ENCODE measurements at regions not wholly inside any gene's neighbourhood (a gene's known extent, or its start where the extent isn't known, plus 50 kb on each side); places are given as distances from the start of the nearest gene placed in this dataset.

DNA sequence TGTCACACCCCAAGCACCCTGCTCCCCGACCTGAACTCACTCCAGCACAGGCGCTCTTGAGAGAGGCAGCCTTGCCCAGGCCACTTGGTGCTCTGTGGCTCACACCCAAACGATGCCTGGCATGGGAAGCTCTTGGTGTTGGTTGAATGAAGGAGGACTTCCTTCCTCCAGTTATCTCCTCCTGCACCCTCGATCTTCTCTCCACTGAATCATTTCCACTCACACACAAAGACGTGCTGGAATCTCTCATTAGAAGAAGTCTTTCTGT lies 90.5 kb upstream of the TRIM2 start:
- TF ChIP-seq, protein P1, sequence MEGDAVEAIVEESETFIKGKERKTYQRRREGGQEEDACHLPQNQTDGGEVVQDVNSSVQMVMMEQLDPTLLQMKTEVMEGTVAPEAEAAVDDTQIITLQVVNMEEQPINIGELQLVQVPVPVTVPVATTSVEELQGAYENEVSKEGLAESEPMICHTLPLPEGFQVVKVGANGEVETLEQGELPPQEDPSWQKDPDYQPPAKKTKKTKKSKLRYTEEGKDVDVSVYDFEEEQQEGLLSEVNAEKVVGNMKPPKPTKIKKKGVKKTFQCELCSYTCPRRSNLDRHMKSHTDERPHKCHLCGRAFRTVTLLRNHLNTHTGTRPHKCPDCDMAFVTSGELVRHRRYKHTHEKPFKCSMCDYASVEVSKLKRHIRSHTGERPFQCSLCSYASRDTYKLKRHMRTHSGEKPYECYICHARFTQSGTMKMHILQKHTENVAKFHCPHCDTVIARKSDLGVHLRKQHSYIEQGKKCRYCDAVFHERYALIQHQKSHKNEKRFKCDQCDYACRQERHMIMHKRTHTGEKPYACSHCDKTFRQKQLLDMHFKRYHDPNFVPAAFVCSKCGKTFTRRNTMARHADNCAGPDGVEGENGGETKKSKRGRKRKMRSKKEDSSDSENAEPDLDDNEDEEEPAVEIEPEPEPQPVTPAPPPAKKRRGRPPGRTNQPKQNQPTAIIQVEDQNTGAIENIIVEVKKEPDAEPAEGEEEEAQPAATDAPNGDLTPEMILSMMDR (conservative IDR thresholded peaks at IDR 0.05 in 1 of 2, IDR thresholded peaks at IDR 0.05 in 1 of 2; ENCODE audit: extremely low read depth in 1 of 2, insufficient read depth in 1 of 2, low read depth in 1 of 2, low read length in 2 of 2): no peak
- no peak for TF ChIP-seq EZH2 (IDR thresholded peaks at IDR 0.05; ENCODE audit: borderline replicate concordance, low read length)

Measured in mammary epithelial cell (primary cell).